Chondrocyte (in vitro differentiated cells): ENCODE measurements at regions not wholly inside any gene's neighbourhood (a gene's known extent, or its start where the extent isn't known, plus 50 kb on each side); places are given as distances from the start of the nearest gene placed in this dataset.

Experiments
- DNase-seq: peaks from one replicate; pipeline ENCODE4 v3.0.0; 2021; ENCODE audit warnings: mixed read lengths, low spot score
- H3K27ac Mint-ChIP-seq: one replicate; pipeline ENCODE4 v1.8.0; 2021; ENCODE audit warnings: mild to moderate bottlenecking, moderate library complexity, mixed read lengths; ENCODE audit not compliant: unreplicated experiment
- H3K27me3 Mint-ChIP-seq: 2 replicates; pipeline ENCODE4 v1.8.0; 2021; ENCODE audit warnings: low read depth, mixed read lengths
- H3K36me3 Mint-ChIP-seq: 2 replicates; pipeline ENCODE4 v1.8.0; 2021; ENCODE audit warnings: low read depth, mixed read lengths
- H3K4me1 Mint-ChIP-seq: 2 replicates; pipeline ENCODE4 v1.8.0; 2021; ENCODE audit warnings: low read depth, mild to moderate bottlenecking, mixed read lengths
- H3K4me3 Mint-ChIP-seq: one replicate; pipeline ENCODE4 v1.8.0; 2021; ENCODE audit warnings: mild to moderate bottlenecking, moderate library complexity, mixed read lengths; ENCODE audit not compliant: unreplicated experiment
- H3K9me3 Mint-ChIP-seq: 2 replicates; pipeline ENCODE4 v1.8.0; 2021; ENCODE audit warnings: low read depth, mixed read lengths
- TF ChIP-seq, protein P1 (sequence below): fragments of 200-600 bp; sonication (generic); IDR thresholded peaks from 2 replicates; pipeline ENCODE4 v1.5.0; 2021; ENCODE audit warnings: antibody characterized with exemption, mild to moderate bottlenecking, moderate library complexity

- H3K4me3 Mint-ChIP-seq, result no peak overlapping the region
- H3K27me3 Mint-ChIP-seq, result no peaks in the 10 kb centered on the region
- H3K9me3 Mint-ChIP-seq, result peaks cover 24% of the 10 kb centered on the region
- DNase-seq, result no peak
- TF ChIP-seq, protein P1, sequence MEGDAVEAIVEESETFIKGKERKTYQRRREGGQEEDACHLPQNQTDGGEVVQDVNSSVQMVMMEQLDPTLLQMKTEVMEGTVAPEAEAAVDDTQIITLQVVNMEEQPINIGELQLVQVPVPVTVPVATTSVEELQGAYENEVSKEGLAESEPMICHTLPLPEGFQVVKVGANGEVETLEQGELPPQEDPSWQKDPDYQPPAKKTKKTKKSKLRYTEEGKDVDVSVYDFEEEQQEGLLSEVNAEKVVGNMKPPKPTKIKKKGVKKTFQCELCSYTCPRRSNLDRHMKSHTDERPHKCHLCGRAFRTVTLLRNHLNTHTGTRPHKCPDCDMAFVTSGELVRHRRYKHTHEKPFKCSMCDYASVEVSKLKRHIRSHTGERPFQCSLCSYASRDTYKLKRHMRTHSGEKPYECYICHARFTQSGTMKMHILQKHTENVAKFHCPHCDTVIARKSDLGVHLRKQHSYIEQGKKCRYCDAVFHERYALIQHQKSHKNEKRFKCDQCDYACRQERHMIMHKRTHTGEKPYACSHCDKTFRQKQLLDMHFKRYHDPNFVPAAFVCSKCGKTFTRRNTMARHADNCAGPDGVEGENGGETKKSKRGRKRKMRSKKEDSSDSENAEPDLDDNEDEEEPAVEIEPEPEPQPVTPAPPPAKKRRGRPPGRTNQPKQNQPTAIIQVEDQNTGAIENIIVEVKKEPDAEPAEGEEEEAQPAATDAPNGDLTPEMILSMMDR, result no peak
- no peak overlapping the region for H3K27ac Mint-ChIP-seq
- no peaks in the 10 kb centered on the region for H3K36me3 Mint-ChIP-seq
- no peaks in the 10 kb centered on the region for H3K4me1 Mint-ChIP-seq
Measured at GRCh38 chr14:27243365-27243764, 645.5 kb upstream of the NOVA1 start.

DNA sequence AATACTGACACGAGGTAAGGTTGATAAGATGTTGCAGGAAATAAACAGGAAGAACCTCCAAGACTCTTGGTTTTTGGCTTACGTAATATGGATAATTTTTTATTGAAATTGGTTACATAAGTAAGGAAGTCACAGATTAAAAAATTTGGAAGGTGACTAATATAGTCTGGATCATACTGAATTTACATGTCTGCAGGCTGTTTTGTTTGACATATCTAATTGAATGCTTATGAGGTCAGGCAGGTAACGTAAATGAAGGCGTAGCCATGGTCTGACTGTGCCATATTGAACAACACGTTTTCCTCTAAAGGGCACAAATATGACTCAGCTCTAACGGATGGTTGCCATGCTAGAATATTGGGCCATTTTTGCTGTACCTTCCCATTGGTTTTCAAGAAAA lies 648.1 kb upstream of the NOVA1 start:
- Mint-ChIP-seq H3K27ac (no peak overlapping the region), H3K4me3 (no peak overlapping the region), H3K9me3 (peaks cover 36% of the 10 kb centered on the region), H3K36me3 (no peaks in the 10 kb centered on the region), H3K27me3 (no peaks in the 10 kb centered on the region), H3K4me1 (no peaks in the 10 kb centered on the region)
- TF ChIP-seq, protein P1, result no peak
- DNase-seq, result no peak

DNA sequence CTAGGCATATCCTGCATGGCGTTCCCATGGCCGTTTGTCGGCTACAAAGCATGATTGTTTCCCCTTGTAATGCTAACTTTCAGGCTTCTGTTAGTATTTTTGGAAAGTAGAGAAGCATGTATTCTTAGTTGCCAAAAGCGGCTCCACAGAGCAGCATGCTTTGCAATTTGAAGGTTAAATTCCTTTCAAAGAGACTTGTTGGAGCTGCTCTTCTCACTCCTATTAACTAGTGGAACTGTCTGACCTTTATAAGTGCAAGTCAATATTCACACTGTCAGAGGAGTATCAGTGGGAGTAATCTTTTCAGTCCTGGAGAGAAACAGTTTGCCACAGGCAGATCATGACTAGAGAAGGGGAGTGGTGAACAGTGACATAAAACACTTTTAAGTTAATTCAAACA lies 656.1 kb upstream of the NOVA1 start:
- TF ChIP-seq, protein P1, result no peak
- Mint-ChIP-seq H3K27ac (no peak overlapping the region), H3K4me1 (no peaks in the 10 kb centered on the region), H3K9me3 (peaks cover 24% of the 10 kb centered on the region), H3K36me3 (no peaks in the 10 kb centered on the region), H3K4me3 (no peak overlapping the region), H3K27me3 (no peaks in the 10 kb centered on the region)
- no peak for DNase-seq

DNA sequence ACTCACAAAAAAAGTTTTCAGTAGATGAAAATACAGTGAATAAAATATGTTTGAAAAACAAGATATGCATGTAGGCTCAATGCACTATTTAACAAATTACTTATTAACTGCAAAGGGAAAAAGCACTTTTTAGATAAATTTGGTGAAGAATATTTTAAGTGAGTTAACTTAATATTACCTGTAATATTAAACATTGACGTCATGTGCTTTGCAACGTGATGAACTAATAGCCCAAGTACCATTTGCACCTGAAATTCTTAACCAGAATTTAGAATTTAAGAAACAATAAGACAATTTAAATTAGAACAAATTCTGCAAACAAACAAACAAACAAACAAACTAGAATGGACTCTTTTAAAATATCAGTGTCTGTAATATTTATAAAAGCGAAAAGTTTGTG lies 659.0 kb upstream of the NOVA1 start:
- Mint-ChIP-seq H3K27ac (no peak overlapping the region), H3K4me1 (no peaks in the 10 kb centered on the region), H3K36me3 (no peaks in the 10 kb centered on the region), H3K9me3 (peaks cover 18% of the 10 kb centered on the region), H3K4me3 (no peak overlapping the region), H3K27me3 (no peaks in the 10 kb centered on the region)
- TF ChIP-seq, protein P1, result no peak
- DNase-seq, result no peak

GRCh38 chr14:27267876-27268275 lies 670.0 kb upstream of the NOVA1 start:
- Mint-ChIP-seq H3K27me3 (no peaks in the 10 kb centered on the region), H3K27ac (no peak overlapping the region), H3K9me3 (peaks cover 13% of the 10 kb centered on the region), H3K4me3 (no peak overlapping the region), H3K36me3 (no peaks in the 10 kb centered on the region), H3K4me1 (no peaks in the 10 kb centered on the region)
- no peak for DNase-seq
- TF ChIP-seq, protein P1, result no peak
